Chondrocyte (in vitro differentiated cells): ENCODE measurements at regions not wholly inside any gene's neighbourhood (a gene's known extent, or its start where the extent isn't known, plus 50 kb on each side); places are given as distances from the start of the nearest gene placed in this dataset.

ENCODE experiments used
- DNase-seq: peaks from one replicate; pipeline ENCODE4 v3.0.0; 2021; ENCODE audit warnings: mixed read lengths, low spot score
- H3K27ac Mint-ChIP-seq: one replicate; pipeline ENCODE4 v1.8.0; 2021; ENCODE audit warnings: mild to moderate bottlenecking, moderate library complexity, mixed read lengths; ENCODE audit not compliant: unreplicated experiment
- H3K27me3 Mint-ChIP-seq: 2 replicates; pipeline ENCODE4 v1.8.0; 2021; ENCODE audit warnings: low read depth, mixed read lengths
- H3K36me3 Mint-ChIP-seq: 2 replicates; pipeline ENCODE4 v1.8.0; 2021; ENCODE audit warnings: low read depth, mixed read lengths
- H3K4me1 Mint-ChIP-seq: 2 replicates; pipeline ENCODE4 v1.8.0; 2021; ENCODE audit warnings: low read depth, mild to moderate bottlenecking, mixed read lengths
- H3K4me3 Mint-ChIP-seq: one replicate; pipeline ENCODE4 v1.8.0; 2021; ENCODE audit warnings: mild to moderate bottlenecking, moderate library complexity, mixed read lengths; ENCODE audit not compliant: unreplicated experiment
- H3K9me3 Mint-ChIP-seq: 2 replicates; pipeline ENCODE4 v1.8.0; 2021; ENCODE audit warnings: low read depth, mixed read lengths
- TF ChIP-seq, protein P1 (sequence below): fragments of 200-600 bp; sonication (generic); IDR thresholded peaks from 2 replicates; pipeline ENCODE4 v1.5.0; 2021; ENCODE audit warnings: antibody characterized with exemption, mild to moderate bottlenecking, moderate library complexity

DNA sequence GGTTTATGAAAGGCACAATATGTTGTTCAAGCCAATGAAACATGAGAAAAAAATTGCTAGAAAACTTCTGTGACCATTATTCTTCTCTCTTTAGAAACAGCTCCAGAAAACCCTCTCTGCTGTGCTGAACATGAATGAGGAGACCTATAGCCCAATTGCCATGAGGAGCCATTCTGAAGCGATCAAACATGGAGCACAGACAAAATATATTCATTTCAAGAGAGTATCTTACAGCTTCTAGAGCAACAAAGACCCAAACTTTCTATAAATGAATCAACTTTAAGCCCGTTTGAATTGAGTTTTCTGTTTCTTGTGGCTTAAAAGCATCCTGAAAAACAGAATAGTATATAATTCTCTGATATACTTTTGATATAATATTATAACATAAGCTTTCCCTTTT lies 83.4 kb upstream of the UCN3 start:
- TF ChIP-seq, protein P1, sequence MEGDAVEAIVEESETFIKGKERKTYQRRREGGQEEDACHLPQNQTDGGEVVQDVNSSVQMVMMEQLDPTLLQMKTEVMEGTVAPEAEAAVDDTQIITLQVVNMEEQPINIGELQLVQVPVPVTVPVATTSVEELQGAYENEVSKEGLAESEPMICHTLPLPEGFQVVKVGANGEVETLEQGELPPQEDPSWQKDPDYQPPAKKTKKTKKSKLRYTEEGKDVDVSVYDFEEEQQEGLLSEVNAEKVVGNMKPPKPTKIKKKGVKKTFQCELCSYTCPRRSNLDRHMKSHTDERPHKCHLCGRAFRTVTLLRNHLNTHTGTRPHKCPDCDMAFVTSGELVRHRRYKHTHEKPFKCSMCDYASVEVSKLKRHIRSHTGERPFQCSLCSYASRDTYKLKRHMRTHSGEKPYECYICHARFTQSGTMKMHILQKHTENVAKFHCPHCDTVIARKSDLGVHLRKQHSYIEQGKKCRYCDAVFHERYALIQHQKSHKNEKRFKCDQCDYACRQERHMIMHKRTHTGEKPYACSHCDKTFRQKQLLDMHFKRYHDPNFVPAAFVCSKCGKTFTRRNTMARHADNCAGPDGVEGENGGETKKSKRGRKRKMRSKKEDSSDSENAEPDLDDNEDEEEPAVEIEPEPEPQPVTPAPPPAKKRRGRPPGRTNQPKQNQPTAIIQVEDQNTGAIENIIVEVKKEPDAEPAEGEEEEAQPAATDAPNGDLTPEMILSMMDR = no peak
- H3K36me3 Mint-ChIP-seq = no peaks in the 10 kb centered on the region
- no peaks in the 10 kb centered on the region for H3K9me3 Mint-ChIP-seq
- peaks cover 6% of the 10 kb centered on the region for H3K4me1 Mint-ChIP-seq
- no peak for DNase-seq
- H3K27ac Mint-ChIP-seq = no peak overlapping the region
- H3K27me3 Mint-ChIP-seq = peaks cover 31% of the 10 kb centered on the region
- H3K4me3 Mint-ChIP-seq = no peak overlapping the region

DNA sequence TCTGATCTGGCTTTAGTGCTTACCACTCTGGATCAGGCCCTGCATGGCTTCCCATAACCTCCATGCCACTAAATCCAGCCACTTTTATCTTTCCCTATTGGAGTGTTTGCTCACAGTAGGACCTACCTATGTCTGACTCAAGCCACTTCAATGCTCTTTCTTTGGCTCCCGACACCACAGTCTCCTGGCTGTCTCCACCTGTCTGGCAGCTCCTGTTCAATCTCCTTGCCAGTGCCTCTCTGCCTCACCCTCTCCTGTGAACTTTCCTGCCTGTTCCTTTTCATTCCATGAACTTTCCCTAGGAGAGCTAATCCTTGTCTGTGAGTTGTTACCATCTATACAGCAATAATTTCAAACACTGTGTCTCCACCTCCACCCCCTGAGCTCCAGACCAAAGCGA lies 82.6 kb upstream of the UCN3 start:
- H3K27ac Mint-ChIP-seq = peak overlapping the region; percentile 6
- peaks cover 6% of the 10 kb centered on the region for H3K4me1 Mint-ChIP-seq
- TF ChIP-seq, protein P1 = no peak
- H3K4me3 Mint-ChIP-seq = no peak overlapping the region
- H3K9me3 Mint-ChIP-seq = no peaks in the 10 kb centered on the region
- H3K27me3 Mint-ChIP-seq = peaks cover 28% of the 10 kb centered on the region
- DNase-seq = no peak
- no peaks in the 10 kb centered on the region for H3K36me3 Mint-ChIP-seq

DNA sequence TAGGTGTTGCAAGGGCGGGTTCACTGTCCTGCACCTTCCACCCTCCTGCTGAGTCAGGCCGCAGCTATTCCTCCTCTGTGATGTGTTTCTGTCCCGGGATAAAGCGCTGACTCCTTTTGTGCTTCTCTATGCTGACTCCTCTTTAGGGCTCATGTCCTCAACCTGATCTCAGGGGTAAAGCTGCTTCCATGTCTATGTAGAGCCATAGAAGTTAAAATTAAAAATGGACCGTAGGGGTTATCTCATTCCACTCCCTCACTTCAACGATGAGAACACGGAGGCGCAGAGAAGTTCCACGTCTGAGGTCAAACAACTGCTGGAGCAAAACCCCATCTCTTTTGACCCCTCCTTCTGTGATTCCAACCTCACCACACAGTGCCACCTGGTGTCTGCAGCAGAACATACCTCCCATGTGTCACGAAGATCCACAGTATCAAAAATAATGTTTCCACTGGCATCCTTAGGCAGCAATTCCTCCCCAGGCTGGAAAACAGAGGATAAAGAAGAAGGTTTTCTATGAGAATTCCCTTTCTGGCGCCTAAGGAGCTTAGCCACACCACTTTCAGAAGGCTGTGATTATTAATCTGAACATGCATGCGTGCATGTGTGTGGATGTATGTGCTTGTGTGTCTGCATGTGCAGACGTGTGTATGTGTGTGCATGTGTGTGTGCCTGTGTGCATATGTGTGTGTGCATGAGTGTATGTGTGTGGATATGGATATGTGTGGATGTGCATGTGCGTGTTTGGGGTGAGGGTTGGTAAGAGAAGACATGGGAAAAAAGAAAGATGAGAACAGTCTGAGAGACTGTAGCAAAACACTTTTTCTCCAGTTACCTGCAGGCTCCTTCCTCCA lies 81.2 kb upstream of the UCN3 start:
- DNase-seq = no peak
- H3K27ac Mint-ChIP-seq = no peak overlapping the region
- no peaks in the 10 kb centered on the region for H3K36me3 Mint-ChIP-seq
- H3K4me3 Mint-ChIP-seq = no peak overlapping the region
- H3K9me3 Mint-ChIP-seq = no peaks in the 10 kb centered on the region
- TF ChIP-seq, protein P1 = peak; percentile 78
- H3K4me1 Mint-ChIP-seq = peaks cover 6% of the 10 kb centered on the region
- H3K27me3 Mint-ChIP-seq = peaks cover 19% of the 10 kb centered on the region

DNA sequence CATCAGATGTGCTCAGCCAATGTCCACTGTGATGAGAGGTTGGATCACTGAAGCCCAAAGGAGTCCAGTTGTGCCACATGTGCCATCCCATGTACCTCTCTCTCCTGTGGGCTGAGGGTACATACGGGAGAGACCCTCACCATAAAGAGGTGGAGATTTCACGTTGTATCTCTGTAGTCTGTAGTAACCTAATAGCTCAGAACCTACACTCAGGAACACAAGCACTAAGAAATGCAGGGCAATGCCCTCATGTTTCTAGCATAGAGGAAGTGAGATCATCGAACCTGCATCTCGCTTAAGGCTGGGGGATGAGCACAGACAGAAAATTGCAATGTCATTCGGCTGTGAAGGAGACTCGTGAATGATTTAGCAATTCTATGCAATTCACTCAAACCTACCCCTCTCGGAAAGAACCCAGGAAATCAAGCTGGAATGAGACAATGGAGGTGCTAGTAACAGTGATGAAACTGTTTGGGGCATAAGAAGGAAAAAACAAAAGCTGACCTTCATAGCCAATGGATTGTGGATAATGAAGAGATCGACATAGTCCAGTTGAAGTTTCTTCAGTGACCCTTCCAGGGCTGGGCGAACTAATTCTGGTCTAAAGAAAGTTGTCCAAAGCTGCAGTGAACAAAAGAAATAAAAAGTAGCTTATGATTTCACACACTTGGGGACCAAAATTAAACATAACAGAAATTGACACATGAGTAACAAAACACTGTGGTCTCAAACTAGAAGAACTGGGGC lies 80.3 kb upstream of the UCN3 start:
- peaks cover 6% of the 10 kb centered on the region for H3K4me1 Mint-ChIP-seq
- no peak overlapping the region for H3K4me3 Mint-ChIP-seq
- no peak for DNase-seq
- peak overlapping the region; percentile 4 for H3K27ac Mint-ChIP-seq
- H3K27me3 Mint-ChIP-seq = peaks cover 16% of the 10 kb centered on the region
- TF ChIP-seq, protein P1 = no peak
- H3K36me3 Mint-ChIP-seq = no peaks in the 10 kb centered on the region
- H3K9me3 Mint-ChIP-seq = no peaks in the 10 kb centered on the region

DNA sequence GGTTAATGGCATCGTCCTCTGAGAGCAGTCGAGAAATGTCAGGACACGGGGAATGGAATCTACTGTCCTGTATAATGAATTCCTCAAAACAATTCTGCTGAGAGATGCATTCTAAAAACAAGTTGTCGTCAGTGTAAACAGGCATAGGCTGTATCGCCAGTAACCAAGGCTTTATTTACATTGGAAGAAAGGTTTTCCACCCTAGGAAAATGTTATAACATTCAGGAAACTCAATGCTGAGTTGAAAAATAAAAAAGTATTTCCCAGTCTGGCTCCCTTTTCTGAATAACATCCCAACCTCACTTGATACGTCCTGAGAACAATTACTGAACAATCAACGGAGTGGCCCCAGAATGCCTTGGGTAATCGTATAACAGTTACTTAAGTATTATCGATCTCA lies 79.6 kb upstream of the UCN3 start:
- TF ChIP-seq, protein P1 = no peak
- Mint-ChIP-seq H3K4me1 (peaks cover 6% of the 10 kb centered on the region), H3K27ac (no peak overlapping the region), H3K36me3 (no peaks in the 10 kb centered on the region), H3K27me3 (peaks cover 10% of the 10 kb centered on the region), H3K4me3 (no peak overlapping the region), H3K9me3 (no peaks in the 10 kb centered on the region)
- DNase-seq = no peak
